Stomach (tissue), 4 donors: ENCODE measurements at regions not wholly inside any gene's neighbourhood (a gene's known extent, or its start where the extent isn't known, plus 50 kb on each side); places are given as distances from the start of the nearest gene placed in this dataset.

Experiments used
- CTCF ChIP-seq, 7 experiments: fragments of 450-650 bp in 4 of 7; fragments of 200-600 bp in 3 of 7; sonication (generic) in 3 of 7; IDR thresholded peaks; one replicate each; pipeline ENCODE4 v1.5.1; 2016 to 2019; ENCODE audit warnings: antibody characterized with exemption in 7 of 7, control low read depth in 2 of 7, mild to moderate bottlenecking in 1 of 7
- POLR2A ChIP-seq, 4 donors: fragments of 450-650 bp; IDR thresholded peaks; one replicate each; pipeline ENCODE4 v1.6.1; 2016; ENCODE audit warnings: antibody characterized with exemption in 4 of 4, control low read depth in 2 of 4, mild to moderate bottlenecking in 1 of 4, moderate library complexity in 1 of 4
- POLR2AphosphoS5 ChIP-seq, 3 donors: sonication (generic); formaldehyde crosslinking; IDR thresholded peaks; one replicate each; pipeline ENCODE4 v1.6.1; 2016; ENCODE audit warnings: antibody characterized with exemption in 3 of 3

GRCh38 chr4:106595906-106596305 lies 227.3 kb upstream of the GIMD1 start:
- no peak for TF ChIP-seq POLR2A (IDR thresholded peaks at IDR 0.05)
- TF ChIP-seq CTCF (IDR thresholded peaks at IDR 0.05), result no peak
- TF ChIP-seq POLR2AphosphoS5 (IDR thresholded peaks at IDR 0.05), result no peak
